ENCODE measurements at regions not wholly inside any gene's neighbourhood (a gene's known extent, or its start where the extent isn't known, plus 50 kb on each side); places are given as distances from the start of the nearest gene placed in this dataset.

DNA sequence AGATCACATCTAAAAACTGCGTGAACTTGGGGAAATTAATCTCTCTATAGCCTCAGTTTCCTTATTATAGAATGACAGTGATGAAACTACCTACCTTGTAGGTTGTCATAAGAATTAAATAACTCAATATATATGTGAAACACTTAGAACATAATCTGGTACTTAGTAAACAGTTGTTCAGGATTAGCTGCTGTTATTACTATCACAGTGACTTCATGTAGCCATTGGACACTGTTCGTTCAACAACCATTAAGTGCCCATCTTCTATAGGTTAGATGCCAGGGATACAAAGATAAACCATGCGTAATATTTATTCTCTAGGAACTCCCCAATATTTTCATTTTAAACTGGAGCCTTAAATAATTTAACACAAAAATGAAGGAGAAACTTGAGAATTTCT is 329.0 kb upstream of the PROK2 start:
- no peak for DNase-seq (ENCODE audit: low spot score)

DNA sequence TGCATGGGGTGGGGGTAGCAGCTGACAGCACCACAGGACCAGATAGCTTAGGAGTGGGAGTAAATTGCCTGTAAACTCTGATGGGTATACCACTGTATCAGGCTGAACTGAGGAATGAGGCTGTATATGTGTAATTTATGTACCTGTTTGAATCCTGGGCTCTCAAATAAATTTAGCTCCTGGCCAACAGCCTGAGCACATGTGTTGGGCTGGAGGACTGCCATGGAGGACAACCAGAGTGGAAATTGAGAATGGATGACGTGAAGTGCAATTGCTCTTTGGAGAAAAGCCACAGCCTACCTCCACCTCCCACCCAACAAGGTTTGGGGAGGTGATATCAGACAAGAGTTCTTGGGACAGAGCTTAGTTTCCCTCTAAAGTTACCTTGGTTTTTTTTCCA is 328.6 kb upstream of the PROK2 start:
- no peak for DNase-seq (ENCODE audit: low spot score)

DNA sequence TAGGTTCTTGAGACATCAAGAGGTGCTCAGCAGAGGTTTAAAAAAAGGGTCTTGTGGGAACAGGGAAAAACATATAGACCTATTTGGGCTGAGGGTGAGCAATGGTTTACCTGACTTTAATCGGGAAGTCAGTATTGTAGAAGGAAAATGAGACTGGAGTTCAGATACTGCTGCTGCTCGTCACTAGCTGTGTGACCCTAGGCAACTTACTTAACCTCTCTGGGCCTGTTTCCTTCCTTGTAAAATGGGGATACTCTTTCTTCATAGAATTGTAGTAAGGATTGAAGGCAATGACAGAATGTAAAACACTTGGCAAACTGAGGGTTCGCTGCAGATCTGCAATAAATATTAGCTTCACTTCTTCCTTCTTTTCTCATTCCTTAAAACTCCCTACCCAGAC is 327.5 kb upstream of the PROK2 start:
- no peak for DNase-seq (ENCODE audit: low spot score)

DNA sequence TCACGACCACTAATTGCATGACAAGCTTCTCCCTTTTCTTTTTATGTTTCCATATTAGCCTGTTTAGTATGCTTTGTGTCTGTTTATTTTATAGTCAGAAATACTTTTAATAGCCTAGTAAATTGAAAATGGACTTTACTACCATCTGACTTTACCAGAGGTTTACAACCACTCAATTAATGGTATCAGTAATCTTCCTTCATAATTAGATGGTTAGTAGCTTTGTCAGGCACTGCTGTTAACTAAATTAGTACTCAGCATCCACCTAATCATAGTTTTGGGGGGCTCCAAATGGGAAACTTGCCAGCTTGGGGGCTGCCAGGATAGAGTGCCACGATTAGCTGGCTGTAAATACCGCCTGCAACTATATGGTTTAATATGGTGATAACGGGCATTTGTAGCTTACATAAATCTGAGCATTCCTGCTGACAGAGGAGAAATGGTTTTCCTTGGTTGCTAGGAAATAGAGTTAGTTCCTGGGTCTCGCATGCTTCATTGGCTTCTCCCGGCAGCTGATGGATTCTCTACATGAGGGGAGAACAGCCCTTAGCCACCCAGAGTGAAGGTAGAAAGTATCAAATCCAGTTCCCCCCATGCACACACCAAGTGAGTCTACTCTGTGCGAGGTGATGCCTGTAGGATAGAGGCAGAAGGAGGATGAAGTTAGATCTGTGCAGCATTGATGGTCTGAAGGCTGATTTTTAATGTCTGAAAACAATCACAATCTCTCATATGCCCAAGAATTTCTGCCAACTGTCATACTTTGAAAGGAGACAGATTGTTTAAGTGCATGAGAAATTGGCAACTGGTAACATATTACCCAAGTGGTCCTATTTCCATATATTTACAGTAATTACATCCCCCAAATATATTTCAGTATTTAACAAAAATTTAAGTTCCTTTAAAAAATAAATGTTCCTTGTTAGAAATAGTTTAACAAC is 326.6 kb upstream of the PROK2 start:
- no peak for DNase-seq (ENCODE audit: low spot score)

DNA sequence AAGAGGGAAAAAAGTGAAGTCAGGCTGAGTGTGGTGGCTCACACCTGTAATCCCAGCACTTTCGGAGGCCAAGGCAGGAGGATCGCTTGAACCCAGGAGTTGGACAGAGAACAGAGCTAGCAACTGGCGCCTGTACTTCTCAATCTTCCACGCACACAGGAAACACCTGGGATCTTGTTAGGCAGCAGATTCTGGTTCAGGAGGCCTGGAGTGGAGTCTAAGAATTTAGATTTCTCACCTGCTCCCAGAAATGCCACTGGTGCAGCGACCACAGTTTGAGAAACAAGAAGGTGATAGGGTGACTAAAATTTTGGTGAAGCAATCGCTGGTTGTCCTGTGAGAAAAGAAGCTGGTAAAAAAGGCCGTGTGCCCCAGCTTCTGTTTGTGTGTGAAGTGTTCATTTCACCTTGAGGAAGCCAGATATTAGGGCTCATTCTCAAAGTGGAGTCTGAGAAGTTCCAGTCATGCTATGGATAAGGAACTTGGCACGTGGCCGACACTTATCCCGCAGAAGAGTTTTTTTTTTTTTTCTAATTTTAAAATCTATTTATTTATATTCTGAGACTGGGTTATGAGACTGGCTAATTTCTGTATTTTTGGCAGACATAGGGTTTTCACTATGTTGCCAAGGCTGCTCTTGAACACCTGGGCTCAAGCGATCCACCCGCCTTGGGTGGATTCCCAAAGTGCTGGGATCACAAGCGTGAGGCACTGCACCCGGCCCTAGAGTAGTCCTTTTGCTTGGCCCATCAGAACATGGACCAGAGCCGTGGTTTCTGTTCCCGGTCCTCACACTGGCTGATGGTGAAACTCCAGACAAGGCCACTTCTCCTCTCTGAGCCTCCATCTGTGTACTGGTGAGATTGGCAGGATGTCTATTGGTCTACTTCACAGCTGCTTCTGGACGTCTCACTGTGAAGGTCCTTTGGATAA is 324.6 kb upstream of the PROK2 start:
- DNase-seq (ENCODE audit: low spot score), result no peak

DNA sequence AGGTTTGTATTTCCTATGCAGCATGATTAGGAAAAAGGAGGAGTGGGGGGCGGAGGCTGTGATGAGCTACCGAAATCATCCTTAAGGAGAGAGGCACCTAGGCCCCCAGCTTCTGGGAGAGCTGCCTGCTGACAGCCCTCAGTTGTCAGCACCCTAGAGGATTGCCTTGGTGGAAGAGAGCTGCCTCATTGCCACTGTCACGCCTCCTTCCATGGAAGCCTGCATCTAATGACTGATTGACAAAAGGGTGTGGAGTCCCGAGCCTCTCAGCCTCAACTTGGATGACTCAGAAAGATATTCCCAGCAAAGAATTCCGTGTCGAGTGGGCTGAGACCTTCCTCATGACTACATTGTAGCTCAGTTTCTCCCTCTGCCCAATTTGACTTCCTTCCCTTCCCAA is 320.4 kb upstream of the PROK2 start:
- DNase-seq (ENCODE audit: low spot score), result no peak

DNA sequence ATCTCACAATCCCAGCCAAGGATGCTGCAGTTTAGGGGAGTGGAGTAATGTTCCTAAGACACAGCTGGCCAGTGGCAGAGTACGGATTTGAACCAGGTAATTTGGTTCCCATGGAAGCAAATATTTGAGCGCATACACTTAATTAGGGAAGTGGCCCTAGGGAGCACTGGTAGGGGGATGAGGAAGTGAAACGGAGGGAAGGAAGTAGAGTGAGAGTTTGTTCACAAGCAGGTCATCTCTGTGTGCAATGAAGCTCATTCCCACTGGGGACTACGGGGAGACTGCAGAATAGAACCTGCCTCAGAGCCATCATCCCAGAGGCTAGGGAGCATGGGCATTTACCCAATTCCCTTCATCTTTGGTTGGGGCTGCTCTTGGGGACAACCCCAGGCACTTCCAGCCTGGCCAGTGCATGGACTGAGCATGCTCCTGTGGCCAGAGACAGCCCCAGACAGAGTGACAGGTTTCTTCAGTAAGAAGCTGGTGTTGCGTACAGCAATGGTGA is 317.2 kb upstream of the PROK2 start:
- DNase-seq (ENCODE audit: low spot score), result no peak

DNA sequence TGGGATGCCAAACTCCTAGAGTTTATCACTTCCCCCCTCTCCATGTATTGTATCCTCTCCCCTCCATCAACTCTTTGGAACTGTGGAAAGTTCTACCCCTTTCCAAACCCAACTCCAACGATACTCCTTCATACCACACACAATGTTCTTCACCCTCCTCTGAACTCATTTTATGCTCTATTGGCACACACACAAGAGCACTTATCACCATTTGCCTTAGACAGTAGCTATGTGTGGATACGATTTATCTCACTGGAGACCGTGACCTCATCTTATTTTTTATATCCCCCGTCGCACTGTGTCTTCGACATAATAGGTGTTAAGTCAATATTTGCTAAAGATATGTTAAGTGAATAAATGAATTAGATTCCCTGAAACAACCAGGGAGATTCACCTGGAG is 316.5 kb upstream of the PROK2 start:
- DNase-seq (ENCODE audit: low spot score), result no peak

DNA sequence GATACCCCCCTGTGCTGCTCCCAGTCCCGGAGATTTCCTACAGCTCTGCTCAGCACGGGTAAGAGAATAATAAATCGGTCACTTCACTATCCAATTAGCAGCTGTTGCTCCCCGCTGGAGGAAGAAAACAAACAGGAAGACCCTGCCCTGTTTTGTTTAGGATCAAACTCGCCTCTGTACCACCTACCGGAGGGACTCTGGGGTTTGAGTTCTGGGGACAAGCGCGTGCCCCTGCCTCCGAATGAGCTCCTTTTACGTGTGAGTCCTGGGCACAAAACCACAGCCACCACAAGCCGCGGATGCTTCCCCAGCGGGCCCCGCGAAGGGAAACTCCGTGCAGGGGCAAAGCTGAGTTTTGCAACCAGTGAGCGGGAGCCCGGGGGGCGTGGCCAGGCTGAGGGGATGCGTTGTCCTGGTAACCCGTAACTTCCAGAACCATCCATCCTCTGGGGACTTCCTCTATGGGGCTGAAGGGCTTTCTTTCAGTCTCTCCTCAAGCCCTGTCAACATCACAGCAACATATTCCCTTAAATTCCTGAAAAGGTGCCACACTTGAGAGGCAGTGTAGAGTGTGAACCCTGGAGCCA is 315.7 kb upstream of the PROK2 start:
- peak; percentile 52 for DNase-seq (ENCODE audit: low spot score)

DNA sequence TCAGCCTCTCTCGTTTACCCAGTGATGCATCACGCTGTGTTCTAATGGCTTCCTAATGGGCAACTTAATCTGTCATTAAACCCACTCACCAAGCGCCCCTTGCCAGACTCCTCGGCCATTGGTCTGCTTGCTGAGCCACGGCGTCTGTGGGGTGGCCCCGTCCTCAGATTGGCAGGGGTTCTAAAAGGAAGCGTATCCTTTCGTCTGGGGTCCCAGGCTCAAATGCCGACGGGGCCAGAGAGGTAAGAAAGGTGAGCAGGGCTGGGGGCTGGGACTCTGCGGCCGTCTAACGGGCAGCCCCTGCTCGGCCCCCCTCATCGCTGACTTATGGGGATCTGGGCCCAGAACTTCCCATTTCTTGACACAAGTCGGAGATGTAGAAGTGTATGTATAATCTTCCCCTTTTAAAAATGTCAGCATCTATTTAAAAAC is 315.1 kb upstream of the PROK2 start:
- no peak for DNase-seq (ENCODE audit: low spot score)

DNA sequence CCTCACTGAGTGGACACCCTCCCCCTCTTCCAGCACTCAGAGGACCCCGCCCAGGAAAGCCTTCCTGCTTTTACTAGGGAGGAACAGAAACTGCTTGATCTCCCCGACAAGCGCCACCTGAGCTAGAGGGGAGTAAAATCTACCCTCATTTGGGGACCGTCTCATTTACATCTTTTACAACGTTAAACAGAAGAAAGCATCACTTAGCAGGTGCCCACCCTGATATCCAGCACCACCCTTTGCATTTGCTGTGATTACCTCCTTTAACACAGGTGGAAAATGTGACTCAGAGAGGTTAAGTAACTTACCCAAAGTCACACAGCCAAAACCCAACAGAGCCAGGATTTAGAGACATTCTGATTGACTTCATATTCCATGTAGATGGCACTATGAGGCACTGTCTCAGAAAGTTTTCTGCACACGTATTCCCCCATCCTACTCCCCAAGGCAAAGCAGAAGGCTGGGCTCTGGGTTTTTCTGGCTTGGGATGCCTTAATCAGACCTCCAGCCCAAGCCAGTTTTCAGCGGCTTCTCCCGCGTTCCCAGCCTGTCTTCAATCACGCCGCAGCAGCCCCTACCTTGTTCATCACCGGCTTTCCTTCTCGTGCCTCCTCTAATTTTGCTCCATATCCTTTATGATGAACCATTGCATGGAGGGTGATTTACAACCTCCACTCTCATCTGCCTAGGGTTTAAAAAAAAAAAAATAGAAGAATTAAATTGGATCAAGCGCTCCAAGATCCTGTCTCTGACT is 314.6 kb upstream of the PROK2 start:
- DNase-seq (ENCODE audit: low spot score), result no peak

DNA sequence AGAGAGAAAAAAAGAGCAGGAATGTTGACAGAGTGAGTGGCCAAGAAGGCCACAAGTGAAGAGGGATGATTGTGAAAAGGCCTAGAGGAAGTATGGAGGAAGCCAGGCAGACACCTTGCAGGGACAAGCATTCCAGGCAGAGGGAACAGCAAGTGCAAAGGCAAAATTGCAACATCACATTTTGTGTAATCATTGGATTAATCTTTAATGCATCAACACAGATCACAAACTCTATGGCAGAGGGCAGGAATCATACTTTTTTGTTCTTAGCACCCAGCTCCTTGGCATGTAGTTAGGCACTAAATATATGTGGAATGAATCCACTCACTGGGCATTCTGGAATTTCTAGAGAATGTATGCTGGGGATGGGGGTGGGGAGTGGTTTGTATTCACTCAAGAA is 312.1 kb upstream of the PROK2 start:
- DNase-seq (ENCODE audit: low spot score), result no peak

DNA sequence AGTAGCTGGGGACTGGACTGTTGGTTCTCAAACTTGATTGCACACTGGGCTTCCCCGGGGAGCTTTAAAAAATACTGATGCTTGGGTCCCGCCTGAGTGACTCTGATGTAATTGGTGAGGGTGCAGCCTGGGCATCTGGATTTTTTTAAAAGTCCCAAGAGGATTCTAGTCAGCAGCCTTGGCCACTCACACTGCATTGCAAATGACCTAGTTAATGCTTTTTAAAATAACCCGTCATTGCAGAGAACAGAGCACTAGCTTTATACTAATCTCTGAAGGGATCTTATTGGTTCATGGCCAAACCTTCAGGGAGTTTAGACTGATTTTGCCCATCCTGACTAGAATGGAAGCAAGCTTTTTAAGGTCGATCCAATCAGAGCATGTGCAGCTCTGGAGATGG is 310.6 kb upstream of the PROK2 start:
- no peak for DNase-seq (ENCODE audit: low spot score)

DNA sequence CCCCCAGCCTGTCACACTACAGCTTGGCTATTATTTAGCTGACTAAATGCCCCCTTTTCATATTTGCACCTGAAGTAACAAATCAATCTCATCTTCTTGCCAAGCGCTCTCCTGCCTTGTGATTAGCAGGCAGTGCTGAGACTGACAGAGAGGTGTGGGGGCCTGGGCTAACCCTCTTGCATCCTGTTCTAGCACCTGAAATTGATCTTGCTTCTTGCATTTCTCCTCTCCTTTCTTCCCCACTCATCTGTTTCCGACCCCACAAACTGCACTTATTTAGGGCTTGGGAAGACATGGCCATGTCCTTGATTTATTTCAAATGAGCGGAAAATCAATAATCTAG is 309.0 kb upstream of the PROK2 start:
- no peak for DNase-seq (ENCODE audit: low spot score)

DNA sequence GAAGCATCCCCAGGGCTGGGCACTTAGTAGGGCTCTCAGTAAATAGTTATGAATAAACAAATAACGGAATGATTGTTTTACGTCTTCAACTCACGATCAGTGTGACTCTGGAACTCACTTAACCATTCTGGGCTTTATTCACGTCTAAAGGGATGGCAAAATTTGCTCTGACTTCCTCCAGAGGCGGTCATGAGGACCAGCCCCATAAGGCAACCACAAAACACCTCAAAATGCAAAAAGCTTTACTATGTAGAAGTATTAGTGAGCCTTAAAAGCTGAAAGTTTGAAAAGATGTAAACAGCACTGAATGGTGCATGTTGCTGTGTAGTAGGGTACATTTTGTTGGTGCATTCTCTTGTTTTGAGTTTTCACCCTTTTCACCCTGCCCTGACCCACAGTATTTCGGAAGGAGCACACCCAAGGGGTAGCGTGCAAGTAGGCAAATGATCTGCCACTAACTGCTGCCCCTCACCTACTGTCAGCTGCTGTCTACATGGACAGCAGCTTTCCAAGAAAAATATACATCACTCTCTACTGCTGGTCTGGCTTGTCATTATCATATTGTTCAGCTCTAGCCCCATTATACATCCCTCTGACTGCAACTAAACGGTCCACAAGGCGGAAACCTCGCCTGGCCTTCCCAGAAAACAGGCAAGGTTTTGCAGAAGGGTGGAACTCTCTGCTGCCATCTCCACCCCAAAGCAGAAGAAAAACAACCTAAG is 308.5 kb upstream of the PROK2 start:
- no peak for DNase-seq (ENCODE audit: low spot score)

DNA sequence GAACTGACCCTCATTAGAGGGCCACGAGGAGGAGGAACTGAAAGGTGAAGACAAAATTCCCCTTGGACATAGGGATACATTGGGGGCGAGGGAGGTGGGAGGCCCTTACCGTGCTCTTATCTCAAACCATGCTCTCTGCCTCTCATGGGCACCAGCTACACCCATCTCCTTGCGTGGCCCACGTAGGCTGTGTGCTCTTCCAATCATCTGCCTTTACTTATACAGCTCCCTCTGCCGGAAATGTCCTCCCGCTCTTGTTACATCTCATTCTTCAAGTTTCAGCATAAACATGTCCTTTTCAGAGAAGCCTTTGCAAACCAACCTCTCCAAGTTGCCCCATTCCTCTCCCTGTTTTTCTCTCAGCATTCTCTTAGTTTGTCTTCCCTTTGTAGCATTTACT is 307.8 kb upstream of the PROK2 start:
- no peak for DNase-seq (ENCODE audit: low spot score)

DNA sequence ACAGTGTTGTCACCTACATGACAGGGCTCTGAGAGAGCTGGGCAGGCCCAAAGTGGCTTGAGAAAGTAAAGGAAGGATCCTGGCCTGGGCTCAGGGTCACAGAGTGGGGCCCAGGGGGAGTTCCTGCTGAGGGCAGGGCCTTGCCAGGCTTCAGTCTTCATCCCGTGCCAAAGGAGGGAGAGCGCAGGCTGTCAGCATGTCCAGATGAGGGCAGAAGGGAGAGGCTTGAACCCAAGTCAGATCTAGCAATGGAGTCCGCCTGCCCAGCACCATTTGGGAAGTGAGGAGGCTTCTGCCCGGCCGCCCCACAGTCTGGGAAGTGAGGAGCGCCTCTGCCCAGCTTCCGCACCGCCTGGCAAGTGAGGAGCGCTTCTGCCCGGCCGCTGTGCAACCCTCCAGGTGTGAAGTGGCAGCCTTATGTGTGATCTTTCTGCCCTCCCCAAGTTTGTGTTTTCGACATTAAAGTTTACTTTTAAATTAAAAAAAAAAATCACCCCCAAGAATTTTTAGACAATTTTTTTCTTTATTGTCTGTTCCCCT is 303.6 kb upstream of the PROK2 start:
- DNase-seq (ENCODE audit: low spot score), result no peak

DNA sequence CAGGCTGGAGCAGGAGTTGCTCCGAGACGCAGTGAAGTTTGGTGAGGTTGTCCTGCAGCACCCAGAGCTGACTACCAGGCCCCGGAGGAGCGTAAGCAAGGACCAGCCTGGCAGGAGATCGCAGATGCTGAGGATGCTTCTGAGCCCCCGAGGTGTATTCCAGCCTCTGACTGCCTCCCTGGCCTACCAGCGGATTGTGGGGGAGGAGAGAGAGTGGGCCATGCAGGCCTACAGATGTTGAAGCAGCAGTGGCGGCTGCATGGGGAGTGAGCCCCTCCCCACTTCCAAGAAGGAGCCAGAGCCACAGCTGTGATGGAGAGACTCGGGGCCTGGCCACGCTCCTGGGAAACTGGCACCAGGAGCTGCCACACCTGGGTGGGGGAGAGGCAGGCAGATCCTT is 302.5 kb upstream of the PROK2 start:
- DNase-seq (ENCODE audit: low spot score), result no peak

DNA sequence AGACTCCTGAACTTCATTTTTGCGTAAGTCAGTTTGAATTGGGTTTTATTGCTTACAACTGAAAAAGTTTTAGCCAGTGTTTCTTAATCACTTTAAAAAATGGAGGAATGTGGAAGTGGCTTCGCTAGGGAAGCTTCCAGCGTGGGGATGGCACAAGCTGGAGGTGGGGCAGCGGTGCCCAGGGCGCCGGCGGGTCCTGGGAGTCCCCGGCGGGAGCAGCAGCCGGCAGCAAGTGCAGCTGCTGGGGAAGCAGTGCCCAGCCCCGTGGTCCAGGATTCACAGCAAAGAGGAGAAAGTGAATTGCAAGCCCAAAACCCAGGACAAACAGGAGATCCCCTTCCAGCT is 301.8 kb upstream of the PROK2 start:
- no peak for DNase-seq (ENCODE audit: low spot score)

DNA sequence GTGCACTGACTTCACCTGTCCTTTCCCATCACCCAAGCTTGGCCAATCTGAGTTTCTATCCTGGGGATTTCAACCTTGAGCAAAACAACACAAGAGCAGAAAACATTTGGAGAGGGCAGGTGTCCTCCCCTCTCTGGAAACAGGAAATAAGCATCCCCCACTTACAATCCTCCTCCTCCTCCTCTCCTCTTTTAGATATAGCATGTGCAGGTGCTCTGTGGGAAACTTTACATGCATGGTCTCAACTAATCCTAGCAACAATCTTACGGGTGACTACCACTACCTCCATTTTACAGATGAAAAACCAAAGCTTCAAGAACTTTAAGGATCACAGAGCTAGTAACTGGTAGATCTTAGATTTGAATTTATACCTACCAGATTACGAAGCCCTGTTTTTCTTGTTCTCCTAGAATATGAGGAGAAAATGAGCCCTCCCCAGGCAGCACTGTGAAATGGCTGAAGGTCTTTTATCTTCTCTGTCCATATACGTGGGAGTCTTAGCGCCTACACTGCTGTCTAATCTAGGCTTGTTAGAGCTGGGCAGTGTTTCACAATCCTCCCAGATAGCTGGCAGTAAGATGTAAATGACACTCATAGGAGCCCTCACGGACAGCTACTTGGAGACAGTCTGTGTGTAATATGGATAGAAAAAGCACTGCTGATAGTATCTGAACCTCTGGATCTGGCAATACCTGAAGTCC is 301.2 kb upstream of the PROK2 start:
- DNase-seq (ENCODE audit: low spot score), result no peak

Data from H4 (cell line).